ENCODE measurements at regions not wholly inside any gene's neighbourhood (a gene's known extent, or its start where the extent isn't known, plus 50 kb on each side); places are given as distances from the start of the nearest gene placed in this dataset.

DNA sequence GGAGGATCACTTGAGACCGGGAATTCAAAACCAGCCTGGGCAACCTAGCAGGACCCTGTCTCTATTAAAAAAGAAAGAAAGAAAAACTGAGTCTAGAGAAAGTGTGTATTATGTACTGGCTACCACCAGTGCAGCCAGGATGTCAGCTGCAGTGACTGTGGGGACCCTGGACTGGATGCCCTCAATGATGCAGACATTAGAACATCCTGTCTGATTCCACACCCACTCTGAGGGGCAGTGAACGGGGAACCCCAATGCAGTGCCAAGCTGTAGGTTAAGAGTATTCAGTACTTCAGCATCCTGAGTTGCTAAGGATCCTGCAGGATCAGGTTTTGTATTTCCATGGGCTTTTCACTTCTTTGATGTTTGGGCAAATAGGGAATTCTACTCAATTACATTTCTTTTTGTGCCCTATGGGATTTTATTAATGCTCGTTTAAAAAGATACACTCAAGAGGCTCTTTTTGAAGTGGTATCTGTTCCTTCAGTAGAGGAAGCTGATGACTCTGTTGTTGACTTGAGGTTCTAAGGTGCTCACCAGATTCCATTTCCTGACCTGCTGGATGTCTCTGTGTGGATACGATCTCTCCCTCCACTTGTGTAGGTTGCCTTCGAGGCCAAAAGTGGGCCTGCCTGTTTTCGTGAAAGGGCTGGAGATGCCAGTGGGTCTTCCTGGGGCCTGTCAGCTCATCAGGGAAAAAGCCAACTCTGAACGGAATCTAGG is 85.9 kb upstream of the CLCN4 start:
- Histone ChIP-seq H2AFZ (ENCODE audit: low read depth) (no peak overlapping the region), H3K4me3 (IDR thresholded peaks at IDR 0.05; ENCODE audit: insufficient read depth, low read depth, low read length) (no peak overlapping the region), H4K20me1 (ENCODE audit: insufficient read depth) (no peaks in the 10 kb centered on the region), H3K9ac (no peak overlapping the region), H3K79me2 (ENCODE audit: insufficient read depth, low read depth) (no peaks in the 10 kb centered on the region), H3K27me3 (ENCODE audit: insufficient read depth, low read depth) (no peaks in the 10 kb centered on the region), H3K4me1 (ENCODE audit: low read depth, poor library complexity, severe bottlenecking) (no peaks in the 10 kb centered on the region), H3K27ac (no peak overlapping the region), H3K36me3 (ENCODE audit: insufficient read depth) (no peaks in the 10 kb centered on the region), H3K4me2 (no peak overlapping the region)
- TF ChIP-seq, protein P1, sequence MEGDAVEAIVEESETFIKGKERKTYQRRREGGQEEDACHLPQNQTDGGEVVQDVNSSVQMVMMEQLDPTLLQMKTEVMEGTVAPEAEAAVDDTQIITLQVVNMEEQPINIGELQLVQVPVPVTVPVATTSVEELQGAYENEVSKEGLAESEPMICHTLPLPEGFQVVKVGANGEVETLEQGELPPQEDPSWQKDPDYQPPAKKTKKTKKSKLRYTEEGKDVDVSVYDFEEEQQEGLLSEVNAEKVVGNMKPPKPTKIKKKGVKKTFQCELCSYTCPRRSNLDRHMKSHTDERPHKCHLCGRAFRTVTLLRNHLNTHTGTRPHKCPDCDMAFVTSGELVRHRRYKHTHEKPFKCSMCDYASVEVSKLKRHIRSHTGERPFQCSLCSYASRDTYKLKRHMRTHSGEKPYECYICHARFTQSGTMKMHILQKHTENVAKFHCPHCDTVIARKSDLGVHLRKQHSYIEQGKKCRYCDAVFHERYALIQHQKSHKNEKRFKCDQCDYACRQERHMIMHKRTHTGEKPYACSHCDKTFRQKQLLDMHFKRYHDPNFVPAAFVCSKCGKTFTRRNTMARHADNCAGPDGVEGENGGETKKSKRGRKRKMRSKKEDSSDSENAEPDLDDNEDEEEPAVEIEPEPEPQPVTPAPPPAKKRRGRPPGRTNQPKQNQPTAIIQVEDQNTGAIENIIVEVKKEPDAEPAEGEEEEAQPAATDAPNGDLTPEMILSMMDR (conservative IDR thresholded peaks at IDR 0.05; ENCODE audit: low read depth, low read length), result no peak

DNA sequence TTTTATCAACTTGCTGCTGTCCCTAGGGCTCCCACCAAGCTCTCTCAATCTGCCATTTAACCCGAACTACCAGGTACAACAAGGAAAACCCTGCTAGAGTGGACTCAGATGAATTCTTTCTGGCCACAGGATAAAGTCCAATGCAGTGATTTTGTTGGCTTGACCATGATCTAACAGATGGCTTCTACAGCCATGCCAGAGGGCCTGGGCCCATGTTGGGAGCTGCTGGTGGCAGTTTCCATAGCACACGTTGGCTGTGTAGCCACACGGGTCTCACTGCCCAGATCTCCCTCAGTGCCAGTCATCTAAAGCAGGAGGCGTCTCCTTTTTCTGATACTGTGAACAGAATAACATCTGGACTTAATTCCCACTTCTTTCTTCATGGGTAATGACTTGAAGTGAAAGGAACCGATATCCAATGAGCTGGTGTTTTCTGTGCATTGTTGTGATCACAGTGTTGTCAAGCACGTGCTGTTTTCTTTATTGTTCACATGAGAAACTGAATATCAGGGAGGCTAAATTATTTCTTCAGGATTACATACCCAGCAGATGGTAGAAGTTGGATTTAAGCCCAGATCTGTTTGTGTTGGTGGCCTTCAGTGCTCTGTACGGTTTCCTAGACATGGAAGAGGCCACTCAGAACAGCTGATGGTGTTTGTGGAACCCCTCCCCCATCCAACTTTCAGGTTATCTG is 85.2 kb upstream of the CLCN4 start:
- no peak overlapping the region for H3K4me2 ChIP-seq
- no peak overlapping the region for H3K4me3 ChIP-seq (IDR thresholded peaks at IDR 0.05; ENCODE audit: insufficient read depth, low read depth, low read length)
- H3K9ac ChIP-seq, result no peak overlapping the region
- no peaks in the 10 kb centered on the region for H4K20me1 ChIP-seq (ENCODE audit: insufficient read depth)
- TF ChIP-seq, protein P1 (conservative IDR thresholded peaks at IDR 0.05; ENCODE audit: low read depth, low read length), result no peak
- H3K36me3 ChIP-seq (ENCODE audit: insufficient read depth), result no peaks in the 10 kb centered on the region
- no peaks in the 10 kb centered on the region for H3K27me3 ChIP-seq (ENCODE audit: insufficient read depth, low read depth)
- no peak overlapping the region for H2AFZ ChIP-seq (ENCODE audit: low read depth)
- H3K4me1 ChIP-seq (ENCODE audit: low read depth, poor library complexity, severe bottlenecking), result peaks cover under 1% of the 10 kb centered on the region
- no peaks in the 10 kb centered on the region for H3K79me2 ChIP-seq (ENCODE audit: insufficient read depth, low read depth)
- no peak overlapping the region for H3K27ac ChIP-seq

DNA sequence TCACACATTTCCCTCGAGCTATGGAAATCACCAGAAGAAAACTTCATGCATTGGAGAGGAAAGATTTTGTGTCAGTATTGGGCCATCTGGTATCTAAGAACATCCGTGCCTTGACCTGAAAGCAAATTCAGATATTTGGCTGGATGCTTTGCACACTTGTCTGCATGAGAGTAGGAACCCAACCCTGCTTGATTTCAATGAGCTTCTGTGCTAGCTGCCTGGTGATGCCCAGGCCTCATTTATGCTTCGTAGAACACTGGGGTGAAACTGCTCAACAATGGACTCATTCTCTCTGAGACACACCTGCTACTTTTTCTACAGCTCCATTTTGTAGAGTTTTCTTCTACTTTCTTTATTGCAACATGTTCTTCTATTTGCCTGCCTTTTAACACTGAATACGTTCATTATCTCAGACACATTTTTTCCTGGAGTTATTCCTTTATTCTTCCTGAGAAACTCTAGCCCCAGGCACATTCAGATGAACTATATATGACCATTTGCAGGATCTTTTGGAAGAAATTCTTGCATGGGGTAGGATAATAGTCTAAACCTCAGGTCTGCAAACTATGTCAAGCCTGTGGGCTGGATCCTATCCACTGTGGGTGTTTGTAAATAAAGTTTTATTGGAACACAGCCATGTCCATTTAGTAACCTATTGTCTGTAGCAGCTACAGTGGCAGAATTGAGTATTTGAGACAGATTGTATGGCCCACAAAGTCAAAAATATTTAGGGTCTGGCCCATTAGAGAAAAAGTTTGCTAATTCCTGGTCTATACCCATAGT is 83.8 kb upstream of the CLCN4 start:
- Histone ChIP-seq H4K20me1 (ENCODE audit: insufficient read depth) (no peaks in the 10 kb centered on the region), H2AFZ (ENCODE audit: low read depth) (no peak overlapping the region), H3K9ac (no peak overlapping the region), H3K4me2 (no peak overlapping the region), H3K27ac (no peak overlapping the region), H3K79me2 (ENCODE audit: insufficient read depth, low read depth) (no peaks in the 10 kb centered on the region; the same call in 1 of the 2 replicates), H3K4me1 (ENCODE audit: low read depth, poor library complexity, severe bottlenecking) (peaks cover 8% of the 10 kb centered on the region), H3K36me3 (ENCODE audit: insufficient read depth) (no peaks in the 10 kb centered on the region), H3K27me3 (ENCODE audit: insufficient read depth, low read depth) (no peaks in the 10 kb centered on the region), H3K4me3 (IDR thresholded peaks at IDR 0.05; ENCODE audit: insufficient read depth, low read depth, low read length) (no peak overlapping the region)
- TF ChIP-seq, protein P1 (conservative IDR thresholded peaks at IDR 0.05; ENCODE audit: low read depth, low read length), result no peak

DNA sequence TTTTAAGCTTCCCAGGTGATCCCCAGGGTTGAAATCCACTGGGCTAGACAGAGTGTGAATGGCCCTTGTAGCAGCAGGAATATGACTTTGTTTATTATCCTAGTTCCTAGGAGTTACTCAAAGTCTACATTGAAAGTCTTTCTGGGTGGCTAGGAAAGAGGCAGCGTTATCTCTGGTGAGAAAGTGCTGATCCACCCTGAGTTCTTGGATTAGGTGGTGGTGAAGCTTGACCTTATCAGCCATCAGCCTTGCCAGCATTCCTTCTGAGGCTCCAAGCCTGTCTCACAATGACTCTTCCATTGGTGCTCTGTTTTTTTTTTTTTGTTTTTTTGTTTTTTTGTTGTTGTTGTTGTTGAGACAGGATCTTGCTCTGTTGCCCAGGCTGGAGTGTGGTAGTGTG is 83.1 kb upstream of the CLCN4 start:
- Histone ChIP-seq H3K36me3 (ENCODE audit: insufficient read depth) (no peaks in the 10 kb centered on the region), H3K9ac (no peak overlapping the region), H3K4me1 (ENCODE audit: low read depth, poor library complexity, severe bottlenecking) (peaks cover 8% of the 10 kb centered on the region), H2AFZ (ENCODE audit: low read depth) (no peak overlapping the region), H3K79me2 (ENCODE audit: insufficient read depth, low read depth) (no peaks in the 10 kb centered on the region; the same call in 1 of the 2 replicates), H3K4me2 (no peak overlapping the region), H3K4me3 (IDR thresholded peaks at IDR 0.05; ENCODE audit: insufficient read depth, low read depth, low read length) (no peak overlapping the region), H4K20me1 (ENCODE audit: insufficient read depth) (no peaks in the 10 kb centered on the region), H3K27me3 (ENCODE audit: insufficient read depth, low read depth) (no peaks in the 10 kb centered on the region), H3K27ac (no peak overlapping the region)
- TF ChIP-seq, protein P1 (conservative IDR thresholded peaks at IDR 0.05; ENCODE audit: low read depth, low read length), result no peak
